SK-N-SH treated with all-trans-retinoic acid at 6 μM for 48 hours (cell line): ENCODE measurements at regions not wholly inside any gene's neighbourhood (a gene's known extent, or its start where the extent isn't known, plus 50 kb on each side); places are given as distances from the start of the nearest gene placed in this dataset.
"Not testable (repeated sequence)": the region's sequence is repeated elsewhere in the genome, so short reads cannot be mapped to it uniquely, and the experiment has no call there.

Experiments
- ATAC-seq: fragments of 200-7000 bp; cut with Tn5 transposase; 3 replicates; pipeline ENCODE4 v1.9.1; 2020; ENCODE audit warnings: mild to moderate bottlenecking, moderate library complexity
- ARNTL ChIP-seq: fragments of 450-650 bp; formaldehyde crosslinking; IDR thresholded peaks from 2 replicates; pipeline ENCODE4 v1.5.0; 2020; ENCODE audit warnings: low read depth, mild to moderate bottlenecking, moderate library complexity, borderline replicate concordance
- BACH2 ChIP-seq: fragments of 250-450 bp; sonication (Bioruptor Pico); IDR thresholded peaks from 2 replicates; pipeline ENCODE4 v1.9.0; 2021; ENCODE audit warnings: mild to moderate bottlenecking, borderline replicate concordance
- CREB5 ChIP-seq: fragments of 250-450 bp; sonication (Bioruptor Pico); IDR thresholded peaks from 2 replicates; pipeline ENCODE4 v1.5.1; 2020; ENCODE audit warnings: low read depth, mild to moderate bottlenecking, moderate library complexity
- CSDC2 ChIP-seq: fragments of 250-450 bp; sonication (Bioruptor Pico); IDR thresholded peaks from 2 replicates; pipeline ENCODE4 v1.5.0; 2020; ENCODE audit warnings: mild to moderate bottlenecking, moderate library complexity
- CSRNP3 ChIP-seq: fragments of 250-450 bp; sonication (Bioruptor Pico); IDR thresholded peaks from 2 replicates; pipeline ENCODE4 v1.5.1; 2021; ENCODE audit warnings: mild to moderate bottlenecking, moderate library complexity
- ESRRG ChIP-seq: fragments of 250-450 bp; sonication (Bioruptor Pico); IDR thresholded peaks from 2 replicates; pipeline ENCODE4 v1.6.1; 2021; ENCODE audit warnings: mild to moderate bottlenecking
- GLIS3 ChIP-seq: fragments of 250-450 bp; sonication (Bioruptor Pico); IDR thresholded peaks from 2 replicates; pipeline ENCODE4 v1.5.0; 2020; ENCODE audit warnings: mild to moderate bottlenecking, moderate library complexity
- ISL1 ChIP-seq: fragments of 250-450 bp; sonication (Bioruptor Pico); IDR thresholded peaks from 2 replicates; pipeline ENCODE4 v2.1.2; 2022; ENCODE audit warnings: mild to moderate bottlenecking, moderate library complexity
- OSR1 ChIP-seq: fragments of 250-450 bp; sonication (Bioruptor Pico); IDR thresholded peaks from 2 replicates; pipeline ENCODE4 v1.8.0; 2022; ENCODE audit warnings: moderate library complexity, mild to moderate bottlenecking, inconsistent platforms
- PATZ1 ChIP-seq: fragments of 250-450 bp; sonication (Bioruptor Pico); IDR thresholded peaks from 2 replicates; pipeline ENCODE4 v1.8.0; 2020; ENCODE audit warnings: mild to moderate bottlenecking, moderate library complexity, borderline replicate concordance
- POU6F1 ChIP-seq: fragments of 250-450 bp; sonication (Bioruptor Pico); IDR thresholded peaks from 2 replicates; pipeline ENCODE4 v1.8.0; 2021; ENCODE audit warnings: low read depth, mild to moderate bottlenecking, moderate library complexity, borderline replicate concordance
- PPARA ChIP-seq: fragments of 250-450 bp; sonication (Bioruptor Pico); IDR thresholded peaks from 2 replicates; pipeline ENCODE4 v1.5.0; 2020; ENCODE audit warnings: mild to moderate bottlenecking, borderline replicate concordance
- RARB ChIP-seq: fragments of 250-450 bp; sonication (Bioruptor Pico); IDR thresholded peaks from 2 replicates; pipeline ENCODE4 v1.8.0; 2021; ENCODE audit warnings: mild to moderate bottlenecking, moderate library complexity
- SNAI2 ChIP-seq: fragments of 250-450 bp; sonication (Bioruptor Pico); IDR thresholded peaks from 2 replicates; pipeline ENCODE4 v1.5.0; 2020; ENCODE audit warnings: mild to moderate bottlenecking, moderate library complexity
- TCF4 ChIP-seq: fragments of 250-450 bp; sonication (Bioruptor Pico); IDR thresholded peaks from 2 replicates; pipeline ENCODE4 v1.8.0; 2021; ENCODE audit warnings: mild to moderate bottlenecking, moderate library complexity, borderline replicate concordance
- TOX ChIP-seq: fragments of 250-450 bp; sonication (Bioruptor Pico); IDR thresholded peaks from 2 replicates; pipeline ENCODE4 v1.8.0; 2021; ENCODE audit warnings: mild to moderate bottlenecking, moderate library complexity, borderline replicate concordance
- ZC3H10 ChIP-seq: fragments of 250-450 bp; sonication (Bioruptor Pico); IDR thresholded peaks from 2 replicates; pipeline ENCODE4 v1.5.1; 2021; ENCODE audit warnings: mild to moderate bottlenecking, moderate library complexity
- ZFP3 ChIP-seq: fragments of 250-450 bp; sonication (Bioruptor Pico); IDR thresholded peaks from 2 replicates; pipeline ENCODE4 v1.5.0; 2020; ENCODE audit warnings: mild to moderate bottlenecking, moderate library complexity
- ZFP30 ChIP-seq: fragments of 450-650 bp; formaldehyde crosslinking; IDR thresholded peaks from 2 replicates; pipeline ENCODE4 v1.5.0; 2022; ENCODE audit warnings: mild to moderate bottlenecking, moderate library complexity
- ZNF70 ChIP-seq: fragments of 450-650 bp; formaldehyde crosslinking; IDR thresholded peaks from 2 replicates; pipeline ENCODE4 v1.5.0; 2020; ENCODE audit warnings: mild to moderate bottlenecking, moderate library complexity

- TF ChIP-seq ESRRG (CRISPR knock-in tag) (no peak), CSDC2 (no peak), CREB5 (no peak), CSRNP3 (no peak), ZC3H10 (CRISPR knock-in tag) (no peak), POU6F1 (CRISPR knock-in tag) (no peak), ZFP30 (no peak), ZFP3 (CRISPR knock-in tag) (no peak)
- no peak for ATAC-seq
Observed at GRCh38 chr2:237210297-237210696, 124.6 kb downstream of the COPS8 start.

GRCh38 chr2:237210763-237211162, 125.1 kb downstream of the COPS8 start:
- no peak for ATAC-seq
- TF ChIP-seq TCF4 (CRISPR knock-in tag) (no peak), ARNTL (CRISPR knock-in tag) (no peak), ZC3H10 (CRISPR knock-in tag) (no peak)

GRCh38 chr2:237212356-237213279, 126.9 kb downstream of the COPS8 start:
- ATAC-seq = not testable (repeated sequence)

GRCh38 chr2:237213315-237214022, 127.8 kb downstream of the COPS8 start:
- ATAC-seq = peak; percentile 83
- TF ChIP-seq ZNF70 (CRISPR knock-in tag) = no peak
- TF ChIP-seq OSR1 = no peak
- TF ChIP-seq CSRNP3 = no peak
- no peak for TF ChIP-seq ZFP30
- TF ChIP-seq ISL1 (CRISPR knock-in tag) = no peak
- no peak for TF ChIP-seq BACH2 (CRISPR knock-in tag)
- no peak for TF ChIP-seq SNAI2
- no peak for TF ChIP-seq PATZ1 (CRISPR knock-in tag)
- no peak for TF ChIP-seq RARB
- no peak for TF ChIP-seq ZC3H10 (CRISPR knock-in tag)
- no peak for TF ChIP-seq ZFP3 (CRISPR knock-in tag)
- no peak for TF ChIP-seq PPARA (CRISPR knock-in tag)
- no peak for TF ChIP-seq CSDC2
- no peak for TF ChIP-seq TOX (CRISPR knock-in tag)
- TF ChIP-seq GLIS3 (CRISPR knock-in tag) = no peak
- TF ChIP-seq ARNTL (CRISPR knock-in tag) = no peak
